ENCODE measurements at regions not wholly inside any gene's neighbourhood (a gene's known extent, or its start where the extent isn't known, plus 50 kb on each side); places are given as distances from the start of the nearest gene placed in this dataset.

- no peak overlapping the region for H3K4me3 Mint-ChIP-seq
- H3K36me3 Mint-ChIP-seq = peaks cover 0 to 3% of the 10 kb centered on the region in 2 donors
- Histone ChIP-seq H3K27ac (ENCODE audit: low read depth in 1 of 2, low read length in 2 of 2) (peak overlapping the region in 1 of 2 donors; percentile 72), H3K36me3 (replicated peaks in 1 of 2; ENCODE audit: control insufficient read depth in 1 of 2, insufficient read depth in 2 of 2, low read length in 2 of 2) (no peaks in the 10 kb centered on the region), H3K79me2 (ENCODE audit: insufficient read depth, low read length) (no peaks in the 10 kb centered on the region), H3K9me3 (replicated peaks in 1 of 2; ENCODE audit: control insufficient read depth in 1 of 2, insufficient read depth in 1 of 2, low read length in 2 of 2) (peaks cover 0 to 5% of the 10 kb centered on the region in 2 donors), H3K27me3 (ENCODE audit: control insufficient read depth in 2 of 2, insufficient read depth in 2 of 2, low read length in 2 of 2) (no peaks in the 10 kb centered on the region), H3K9ac (ENCODE audit: insufficient read depth, low read length, poor library complexity, severe bottlenecking) (no peak overlapping the region), H3K4me2 (replicated peaks; ENCODE audit: extremely low read depth, low read length, poor library complexity, severe bottlenecking) (peak overlapping the region; percentile 55), H3K4me1 (ENCODE audit: control insufficient read depth in 1 of 2, insufficient read depth in 2 of 2, low read length in 2 of 2) (peaks cover 65 to 75% of the 10 kb centered on the region in 2 donors), H2AFZ (ENCODE audit: insufficient read depth, low read depth, low read length, poor library complexity, severe bottlenecking) (no peak overlapping the region), H3K4me3 (replicated peaks in 1 of 3; ENCODE audit: low read depth in 2 of 3, low read length in 3 of 3) (peak overlapping the region in 1 of 3 experiments; percentile 58), H4K20me1 (ENCODE audit: insufficient read depth, low read length) (no peaks in the 10 kb centered on the region)
- DNase-seq = peak; percentile 21 to 50 (median 25)
- H3K27me3 Mint-ChIP-seq (ENCODE audit: low read depth in 3 of 3) = peaks cover 0 to 1% (median 0%) of the 10 kb centered on the region in 3 donors
- H3K27ac Mint-ChIP-seq = peak overlapping the region in 5 of 7 donors; percentile 21 to 87 (median 63)
- H3K4me1 Mint-ChIP-seq = peaks cover 69% of the 10 kb centered on the region
- TF ChIP-seq CTCF (IDR thresholded peaks at IDR 0.05) = no peak
- WGBS (ENCODE audit: insufficient coverage) = no CpG with 5 or more reads among the region's 3 CpGs
- H3K9me3 Mint-ChIP-seq = peaks cover 3 to 9% (median 5%) of the 10 kb centered on the region in 7 donors
- intact Hi-C loops (cut with micrococcal nuclease) = loop anchor here in 1 of 2 donors (10.0 kb wide), 1 partner anchor 67 kb away; no protein-coding TSS in a partner anchor
Observed at GRCh38 chr2:172281648-172282570, 145.5 kb upstream of the ITGA6 start.

DNA sequence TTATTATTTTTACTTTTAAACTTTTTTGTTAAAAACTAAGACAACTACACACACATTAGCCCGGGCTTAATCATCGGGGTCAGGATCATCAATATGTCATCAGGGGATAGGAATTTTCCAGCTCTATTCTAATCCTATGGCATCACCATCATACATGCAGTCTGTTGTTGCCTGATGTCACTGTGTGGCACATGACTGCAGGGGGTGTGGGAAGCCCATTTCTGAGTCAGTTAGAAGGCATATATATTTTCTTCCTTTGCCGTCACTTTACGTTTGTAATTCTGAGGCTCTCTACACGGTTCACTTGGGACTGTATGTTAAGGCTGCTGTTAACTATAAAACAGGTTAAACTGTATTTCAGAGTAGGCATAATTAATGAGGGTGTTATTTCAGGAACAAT is 144.4 kb upstream of the ITGA6 start:
- Histone ChIP-seq H3K27ac (ENCODE audit: low read depth in 1 of 2, low read length in 2 of 2) (no peak overlapping the region), H3K9ac (ENCODE audit: insufficient read depth, low read length, poor library complexity, severe bottlenecking) (no peak overlapping the region), H2AFZ (ENCODE audit: insufficient read depth, low read depth, low read length, poor library complexity, severe bottlenecking) (no peak overlapping the region), H4K20me1 (ENCODE audit: insufficient read depth, low read length) (no peaks in the 10 kb centered on the region), H3K9me3 (replicated peaks in 1 of 2; ENCODE audit: control insufficient read depth in 1 of 2, insufficient read depth in 1 of 2, low read length in 2 of 2) (no peaks in the 10 kb centered on the region), H3K36me3 (replicated peaks in 1 of 2; ENCODE audit: control insufficient read depth in 1 of 2, insufficient read depth in 2 of 2, low read length in 2 of 2) (no peaks in the 10 kb centered on the region), H3K79me2 (ENCODE audit: insufficient read depth, low read length) (no peaks in the 10 kb centered on the region), H3K4me3 (replicated peaks in 1 of 3; ENCODE audit: low read depth in 2 of 3, low read length in 3 of 3) (no peak overlapping the region), H3K27me3 (ENCODE audit: control insufficient read depth in 2 of 2, insufficient read depth in 2 of 2, low read length in 2 of 2) (no peaks in the 10 kb centered on the region), H3K4me1 (ENCODE audit: control insufficient read depth in 1 of 2, insufficient read depth in 2 of 2, low read length in 2 of 2) (peaks cover 65 to 75% of the 10 kb centered on the region in 2 donors), H3K4me2 (replicated peaks; ENCODE audit: extremely low read depth, low read length, poor library complexity, severe bottlenecking) (no peak overlapping the region)
- Mint-ChIP-seq H3K4me3 (no peak overlapping the region), H3K4me1 (peaks cover 69% of the 10 kb centered on the region), H3K27me3 (ENCODE audit: low read depth in 3 of 3) (no peaks in the 10 kb centered on the region), H3K9me3 (no peaks in the 10 kb centered on the region), H3K27ac (peak overlapping the region in 4 of 7 donors; percentile 19 to 66 (median 55)), H3K36me3 (no peaks in the 10 kb centered on the region)
- 16% methylated on average over 3 of the region's 5 CpGs for WGBS (ENCODE audit: insufficient coverage)
- intact Hi-C loops (cut with micrococcal nuclease) = loop anchor here in 1 of 2 donors (10.0 kb wide), 1 partner anchor 68 kb away; no protein-coding TSS in a partner anchor
- no peak for TF ChIP-seq CTCF (IDR thresholded peaks at IDR 0.05)
- peak; percentile 40 to 79 (median 48) for DNase-seq
